ENCODE measurements at regions not wholly inside any gene's neighbourhood (a gene's known extent, or its start where the extent isn't known, plus 50 kb on each side); places are given as distances from the start of the nearest gene placed in this dataset.

DNA sequence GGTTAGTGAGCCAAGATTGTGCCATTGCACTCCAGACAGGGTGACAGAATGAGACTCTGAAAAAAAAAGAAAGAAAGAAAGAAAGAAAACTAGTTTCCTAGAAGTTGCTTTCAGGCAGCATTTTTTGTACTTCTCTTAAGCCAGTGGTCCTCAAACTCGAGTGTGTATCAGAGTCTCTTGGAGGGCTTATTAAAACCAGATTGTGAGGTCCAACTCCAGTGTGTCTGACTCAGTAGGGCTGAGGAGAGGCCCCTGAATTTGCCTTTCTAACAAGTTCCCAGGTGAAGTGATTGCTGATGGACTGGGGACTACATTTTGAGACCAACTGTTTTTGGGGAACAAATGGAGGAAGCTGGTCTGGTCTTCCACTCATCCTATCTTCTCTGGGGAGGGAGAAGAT is 57.5 kb upstream of the VSTM5 start:
- TF ChIP-seq, protein P1, sequence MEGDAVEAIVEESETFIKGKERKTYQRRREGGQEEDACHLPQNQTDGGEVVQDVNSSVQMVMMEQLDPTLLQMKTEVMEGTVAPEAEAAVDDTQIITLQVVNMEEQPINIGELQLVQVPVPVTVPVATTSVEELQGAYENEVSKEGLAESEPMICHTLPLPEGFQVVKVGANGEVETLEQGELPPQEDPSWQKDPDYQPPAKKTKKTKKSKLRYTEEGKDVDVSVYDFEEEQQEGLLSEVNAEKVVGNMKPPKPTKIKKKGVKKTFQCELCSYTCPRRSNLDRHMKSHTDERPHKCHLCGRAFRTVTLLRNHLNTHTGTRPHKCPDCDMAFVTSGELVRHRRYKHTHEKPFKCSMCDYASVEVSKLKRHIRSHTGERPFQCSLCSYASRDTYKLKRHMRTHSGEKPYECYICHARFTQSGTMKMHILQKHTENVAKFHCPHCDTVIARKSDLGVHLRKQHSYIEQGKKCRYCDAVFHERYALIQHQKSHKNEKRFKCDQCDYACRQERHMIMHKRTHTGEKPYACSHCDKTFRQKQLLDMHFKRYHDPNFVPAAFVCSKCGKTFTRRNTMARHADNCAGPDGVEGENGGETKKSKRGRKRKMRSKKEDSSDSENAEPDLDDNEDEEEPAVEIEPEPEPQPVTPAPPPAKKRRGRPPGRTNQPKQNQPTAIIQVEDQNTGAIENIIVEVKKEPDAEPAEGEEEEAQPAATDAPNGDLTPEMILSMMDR (IDR thresholded peaks at IDR 0.05): no peak
- TF ChIP-seq POLR2A (IDR thresholded peaks at IDR 0.05): no peak
